Hematopoietic multipotent progenitor cell treated with erythropoietin and hydrocortisone succinate and interleukin-3 and kit ligand, for 4 days (in vitro differentiated cells): ENCODE measurements at regions not wholly inside any gene's neighbourhood (a gene's known extent, or its start where the extent isn't known, plus 50 kb on each side); places are given as distances from the start of the nearest gene placed in this dataset.

Source experiments
- DNase-seq: peaks from one replicate; pipeline ENCODE4 v3.0.0-alpha.2; 2015

GRCh38 chrX:79300856-79301255 is 66.3 kb downstream of the ITM2A start:
- DNase-seq = no peak

DNA sequence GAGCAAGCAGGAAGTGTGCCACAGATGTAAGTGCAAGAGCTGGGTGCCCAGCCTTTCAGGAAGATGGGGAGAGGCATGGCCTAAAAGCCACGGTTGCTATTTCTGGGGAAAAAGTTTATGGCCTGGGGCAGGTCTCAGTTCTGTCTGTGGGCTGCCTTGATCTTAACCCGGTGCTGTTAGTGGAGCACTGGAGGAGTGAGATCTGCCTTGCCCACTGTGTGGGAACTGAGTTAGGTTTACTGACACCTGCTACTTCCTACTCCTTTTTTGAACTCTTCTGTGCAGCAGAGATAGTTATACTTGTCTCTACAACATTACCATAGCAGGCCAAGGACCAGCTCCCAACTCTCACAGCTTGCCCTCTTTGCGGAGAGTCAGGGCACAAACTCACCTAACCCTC is 76.5 kb downstream of the ITM2A start:
- no peak for DNase-seq

DNA sequence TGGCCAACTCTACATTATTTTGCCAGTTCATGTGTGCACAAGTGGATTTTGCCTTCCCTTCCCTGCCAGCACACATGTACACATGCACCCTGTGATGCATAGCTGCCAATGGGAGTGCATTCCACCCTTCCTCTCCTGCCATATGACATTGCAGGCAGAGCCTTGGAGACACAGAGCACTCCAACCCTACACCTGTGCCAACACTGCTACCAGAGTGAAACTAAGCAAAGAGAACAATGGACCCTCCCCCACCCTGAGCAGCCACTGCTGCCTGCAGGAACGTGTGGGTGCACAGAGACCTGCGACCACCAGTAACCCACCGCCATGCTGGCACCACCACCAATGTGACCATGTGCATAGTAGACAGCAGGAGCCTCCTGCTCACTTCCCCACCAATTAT is 78.4 kb downstream of the ITM2A start:
- DNase-seq = no peak

- DNase-seq = no peak
Observed at GRCh38 chrX:79287724-79288123, 79.4 kb downstream of the ITM2A start.

GRCh38 chrX:79281775-79282174 is 85.4 kb downstream of the ITM2A start:
- DNase-seq = no peak

DNA sequence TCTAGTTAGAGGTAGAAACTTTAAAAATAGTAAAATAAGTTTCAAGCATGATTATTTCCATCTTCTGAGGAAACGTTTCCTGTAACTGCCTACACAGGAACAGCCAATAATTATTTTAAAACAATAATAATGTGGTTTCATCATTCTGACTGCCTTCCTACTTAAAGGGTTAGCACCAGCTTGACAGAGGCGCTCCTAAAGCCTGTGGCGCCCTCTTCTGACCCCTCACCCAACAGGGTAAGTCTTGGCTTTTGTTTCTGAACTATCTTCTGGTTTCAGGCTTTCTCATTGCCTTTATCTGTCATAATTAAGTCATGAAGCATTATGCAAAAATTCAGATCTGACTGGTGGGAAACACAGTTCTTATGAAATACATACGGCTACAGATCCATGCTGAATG is 96.7 kb downstream of the ITM2A start:
- peak; percentile 84 for DNase-seq

DNA sequence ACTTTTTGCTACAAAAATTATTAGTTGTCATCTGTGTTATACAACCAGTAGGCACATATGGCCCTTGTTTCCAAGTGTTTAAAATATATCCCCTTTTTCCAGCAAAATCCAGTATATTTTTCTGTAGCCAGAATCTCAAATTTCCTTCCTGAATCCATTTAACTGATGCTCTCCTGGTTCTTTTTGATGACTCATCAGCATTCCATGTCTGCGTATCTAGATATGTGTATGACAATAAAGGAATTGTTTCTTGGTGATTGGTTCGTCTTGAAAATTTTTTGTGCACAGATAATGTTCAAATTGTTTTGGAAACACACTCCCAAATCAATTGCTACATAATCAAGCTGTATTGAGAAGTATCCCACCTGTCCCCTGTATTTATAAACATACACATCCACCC is 98.3 kb downstream of the ITM2A start:
- DNase-seq = no peak

DNA sequence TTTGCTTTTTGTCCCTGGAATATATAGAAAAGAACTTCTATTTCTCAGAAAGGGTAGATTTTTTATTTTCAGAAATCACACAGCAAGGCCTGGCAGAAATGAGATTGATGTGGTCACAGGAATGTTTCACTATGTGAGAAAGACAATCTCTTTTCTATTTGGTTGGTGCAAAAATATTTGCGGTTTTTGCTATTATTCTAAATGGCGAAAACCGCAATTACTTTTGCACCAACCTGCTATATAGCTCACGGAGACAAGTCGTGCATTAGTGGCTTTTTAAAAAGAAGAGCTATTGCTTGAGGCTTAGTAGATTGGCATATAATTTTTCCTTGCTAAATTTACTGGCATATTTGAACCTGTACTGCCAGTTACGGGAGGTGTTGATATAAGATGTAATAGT is 100.4 kb downstream of the ITM2A start:
- no peak for DNase-seq

DNA sequence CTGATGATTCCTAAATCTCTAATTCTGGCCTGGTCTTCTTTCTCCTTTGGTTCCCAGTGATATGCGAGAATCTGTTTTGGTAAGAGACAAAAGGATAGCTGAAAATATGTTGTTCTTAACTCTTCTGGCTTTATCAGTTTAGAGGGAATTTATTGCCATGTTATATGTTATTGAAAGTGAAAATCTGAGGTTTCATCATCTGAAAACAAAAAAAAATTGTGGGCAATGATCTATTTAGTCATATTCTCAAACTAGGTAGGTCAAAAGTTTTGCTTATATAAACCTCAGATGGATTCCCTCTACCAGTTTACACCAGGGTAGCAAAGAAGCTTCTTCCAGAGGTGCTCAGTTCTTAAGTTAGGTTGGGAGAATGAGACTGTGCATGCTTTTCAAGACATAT is 103.6 kb downstream of the ITM2A start:
- no peak for DNase-seq

DNA sequence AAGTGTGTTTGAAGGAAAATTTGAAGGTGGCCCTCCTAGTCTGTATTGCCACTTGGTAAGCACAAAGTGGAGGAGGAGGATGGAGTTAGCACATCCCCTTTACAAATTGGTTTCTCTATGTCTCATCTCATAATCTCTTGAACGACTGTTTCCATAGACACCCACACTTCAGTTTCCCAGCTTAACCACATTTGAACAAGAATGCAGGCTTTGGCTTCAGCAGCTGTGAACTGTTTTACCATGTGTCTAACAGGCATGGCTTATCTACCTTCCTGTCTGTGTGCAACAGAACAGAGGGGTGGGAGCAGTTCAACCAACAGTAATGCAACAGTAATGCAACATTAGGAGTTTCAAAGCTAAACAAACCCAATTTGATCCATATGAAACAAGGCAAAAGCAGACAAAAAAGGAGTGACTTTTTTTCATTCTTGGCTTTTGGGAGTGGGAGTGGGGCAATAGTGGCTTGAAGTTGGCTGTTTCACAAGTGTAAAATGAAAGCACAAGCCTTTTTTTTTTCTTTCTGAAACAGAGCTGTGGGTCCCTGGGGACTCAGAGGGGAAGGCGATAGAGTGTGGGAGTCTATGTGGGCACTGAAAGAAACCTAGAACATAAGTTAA is 108.0 kb downstream of the ITM2A start:
- DNase-seq = peak; percentile 94

DNA sequence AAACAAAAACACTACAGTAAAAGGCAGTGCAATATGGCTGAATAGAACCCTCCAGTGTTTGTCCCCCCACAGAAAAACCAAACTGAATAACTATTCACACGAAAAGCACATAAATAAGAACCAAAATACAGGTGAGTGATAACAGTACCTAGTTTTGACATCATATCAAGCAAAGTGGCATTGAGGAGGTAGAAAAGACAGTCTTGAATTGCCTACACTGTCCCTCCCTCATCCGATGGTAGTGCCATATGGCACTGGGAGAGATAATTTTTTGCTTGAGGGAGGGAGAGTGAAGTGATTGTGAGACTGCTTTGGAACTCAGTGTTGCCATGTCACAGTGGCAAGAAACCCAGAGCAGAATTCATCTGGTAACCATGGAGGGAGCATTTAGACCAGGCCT is 99.2 kb downstream of the GPR174 start:
- DNase-seq = no peak

GRCh38 chrX:79235899-79236298 is 91.4 kb downstream of the GPR174 start:
- DNase-seq = no peak

DNA sequence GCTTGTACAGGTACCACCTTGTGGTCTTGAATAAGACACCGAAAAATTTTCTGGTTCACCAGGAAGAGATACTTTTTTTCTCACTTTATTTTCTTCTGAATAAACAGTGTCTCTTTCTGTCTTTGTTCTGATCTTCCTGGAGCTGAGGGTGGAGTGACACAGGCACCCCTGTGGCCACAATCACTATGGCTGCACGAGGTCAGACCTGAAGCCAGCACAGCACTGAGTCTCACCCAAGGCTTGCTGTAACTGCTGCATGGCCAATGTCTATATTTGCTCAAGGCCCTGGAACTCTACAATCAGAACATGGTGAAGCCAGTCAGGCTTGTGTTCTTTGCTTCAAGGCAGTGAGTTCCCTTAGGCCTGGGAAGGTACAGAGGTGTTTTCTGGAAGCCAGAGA is 87.2 kb downstream of the GPR174 start:
- no peak for DNase-seq
